AG10803 (cell line): ENCODE measurements at regions not wholly inside any gene's neighbourhood (a gene's known extent, or its start where the extent isn't known, plus 50 kb on each side); places are given as distances from the start of the nearest gene placed in this dataset.

Experiments
- DNase-seq: peaks from one replicate; pipeline ENCODE4 v3.0.0; 2010; ENCODE audit warnings: low read depth
- H3K4me3 ChIP-seq: 2 replicates; pipeline ENCODE4 v1.5.1; 2011; ENCODE audit warnings: mild to moderate bottlenecking, low read length, control low read depth
- CTCF ChIP-seq: conservative IDR thresholded peaks from 2 replicates; pipeline ENCODE4 v1.5.1; 2011; ENCODE audit warnings: mild to moderate bottlenecking, low read length, control low read depth, inconsistent platforms

DNA sequence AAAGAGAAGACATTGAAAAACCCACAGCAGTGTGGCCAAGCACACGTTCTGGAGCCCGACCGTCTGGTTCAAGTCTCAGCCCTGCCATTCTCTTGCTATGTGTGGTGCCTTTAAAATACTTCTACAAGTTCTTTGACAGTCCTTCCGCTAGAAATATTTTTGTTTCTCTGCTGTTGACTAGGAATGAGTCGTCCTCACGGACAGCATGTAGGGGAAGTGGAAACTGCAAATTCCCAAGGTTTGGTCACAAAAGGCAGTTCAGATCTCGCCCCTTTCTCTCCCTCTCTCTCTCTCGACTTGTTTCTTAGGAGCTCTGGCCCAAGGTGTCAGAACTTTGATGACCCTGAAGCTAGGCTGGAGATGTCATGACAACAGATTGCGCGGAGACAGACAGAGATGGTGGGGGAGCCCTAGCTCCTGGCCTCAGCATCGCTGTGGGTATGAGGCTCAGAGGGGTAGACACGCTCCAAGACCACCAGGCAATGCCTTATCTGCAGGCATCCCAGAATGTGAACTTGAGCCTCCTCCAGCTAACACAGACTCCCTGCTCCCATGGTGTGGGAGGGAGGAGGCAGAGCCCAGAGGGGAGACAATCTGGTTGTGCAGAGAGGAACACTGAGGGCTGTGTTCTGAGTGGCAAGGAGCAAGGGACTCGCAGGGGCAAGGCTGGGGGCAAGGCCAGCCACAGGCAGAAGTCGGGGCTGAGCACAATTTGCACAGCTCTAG, 368.9 kb upstream of the SULF2 start:
- no peak overlapping the region for H3K4me3 ChIP-seq
- DNase-seq: no peak
- TF ChIP-seq CTCF: no peak

GRCh38 chr20:48153523-48153922, 368.2 kb upstream of the SULF2 start:
- no peak for DNase-seq
- H3K4me3 ChIP-seq: no peak overlapping the region
- no peak for TF ChIP-seq CTCF

DNA sequence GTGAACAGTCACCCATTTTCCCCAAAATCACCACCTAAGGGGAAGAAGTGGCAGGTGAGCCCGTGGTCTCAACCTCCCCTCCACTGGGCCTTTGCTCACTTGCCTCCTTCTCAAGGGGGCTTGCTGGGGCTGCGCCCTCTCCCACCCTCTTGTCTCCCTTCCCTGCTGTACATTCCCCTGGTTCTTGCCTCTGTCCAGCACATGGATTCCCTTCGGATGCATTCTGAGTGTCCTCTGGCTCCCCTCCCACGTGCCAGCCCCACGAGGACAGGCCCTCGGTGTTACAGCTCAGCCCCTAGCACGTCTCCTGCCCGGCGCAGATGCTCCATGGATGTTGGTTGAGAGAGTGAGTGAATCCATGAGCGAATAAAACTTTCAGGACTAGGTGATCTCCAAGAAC, 367.8 kb upstream of the SULF2 start:
- no peak for DNase-seq
- no peak for TF ChIP-seq CTCF
- H3K4me3 ChIP-seq: no peak overlapping the region

GRCh38 chr20:48150568-48150967, 365.3 kb upstream of the SULF2 start:
- no peak for DNase-seq
- no peak overlapping the region for H3K4me3 ChIP-seq
- no peak for TF ChIP-seq CTCF

GRCh38 chr20:48149902-48150301, 364.6 kb upstream of the SULF2 start:
- DNase-seq: no peak
- no peak overlapping the region for H3K4me3 ChIP-seq
- no peak for TF ChIP-seq CTCF

GRCh38 chr20:48148916-48149672, 363.8 kb upstream of the SULF2 start:
- no peak for DNase-seq
- peak; percentile 15; the same call in 1 of the 2 replicates for TF ChIP-seq CTCF
- no peak overlapping the region for H3K4me3 ChIP-seq

- no peak for TF ChIP-seq CTCF
- H3K4me3 ChIP-seq: no peak overlapping the region
- no peak for DNase-seq
Observed at GRCh38 chr20:48148020-48148419, 362.7 kb upstream of the SULF2 start.
